Suprapubic skin (tissue), 4 donors: ENCODE measurements at regions not wholly inside any gene's neighbourhood (a gene's known extent, or its start where the extent isn't known, plus 50 kb on each side); places are given as distances from the start of the nearest gene placed in this dataset.

Source experiments
- DNase-seq, 2 donors: peaks; one replicate each; pipeline ENCODE4 v3.0.0-alpha.2; 2019; ENCODE audit warnings: low spot score in 2 of 2
- H3K27ac ChIP-seq: fragments of 200-600 bp; sonication (generic); one replicate; pipeline ENCODE4 v1.5.1; 2019
- H3K27me3 ChIP-seq: fragments of 200-600 bp; sonication (generic); one replicate; pipeline ENCODE4 v1.5.1; 2019
- H3K36me3 ChIP-seq: fragments of 200-600 bp; sonication (generic); one replicate; pipeline ENCODE4 v1.5.1; 2019
- H3K4me1 ChIP-seq: fragments of 200-600 bp; sonication (generic); one replicate; pipeline ENCODE4 v1.5.1; 2019
- H3K4me3 ChIP-seq: fragments of 200-600 bp; sonication (generic); one replicate; pipeline ENCODE4 v1.5.1; 2019; ENCODE audit warnings: mild to moderate bottlenecking
- H3K9me3 ChIP-seq: fragments of 200-600 bp; sonication (generic); one replicate; pipeline ENCODE4 v1.5.1; 2019
- CTCF ChIP-seq, 2 donors: fragments of 200-600 bp in 1 of 2; fragments of 450-650 bp in 1 of 2; sonication (generic) in 1 of 2; IDR thresholded peaks; one replicate each; pipeline ENCODE4 v1.5.1; 2016 to 2019; ENCODE audit warnings: antibody characterized with exemption in 2 of 2, mild to moderate bottlenecking in 1 of 2, moderate library complexity in 1 of 2
- EP300 ChIP-seq: sonication (generic); formaldehyde crosslinking; IDR thresholded peaks from one replicate; pipeline ENCODE4 v1.6.1; 2017; ENCODE audit warnings: antibody characterized with exemption
- POLR2A ChIP-seq, 2 donors: fragments of 450-650 bp; IDR thresholded peaks; one replicate each; pipeline ENCODE4 v1.6.1; 2017; ENCODE audit warnings: antibody characterized with exemption in 2 of 2, mild to moderate bottlenecking in 2 of 2, moderate library complexity in 2 of 2
- POLR2AphosphoS5 ChIP-seq, 3 donors: sonication (generic); formaldehyde crosslinking; IDR thresholded peaks; one replicate each; pipeline ENCODE4 v1.6.1; 2017; ENCODE audit warnings: antibody characterized with exemption in 3 of 3
- WGBS: methylation state at CpG from one replicate; pipeline ENCODE4 v1.1.5; 2018; 5-methylcytosine and 5-hydroxymethylcytosine counted together

- no peaks in the 10 kb centered on the region for H3K36me3 ChIP-seq
- H3K27me3 ChIP-seq: peaks cover 2% of the 10 kb centered on the region
- no peak for DNase-seq
- 74% methylated on average over 8 of the region's 8 CpGs for WGBS
- no peak overlapping the region for H3K4me3 ChIP-seq
- TF ChIP-seq EP300 (no peak), POLR2A (IDR thresholded peaks at IDR 0.05) (no peak), CTCF (IDR thresholded peaks at IDR 0.05) (no peak), POLR2AphosphoS5 (IDR thresholded peaks at IDR 0.05) (no peak)
- no peaks in the 10 kb centered on the region for H3K4me1 ChIP-seq
- no peak overlapping the region for H3K27ac ChIP-seq
- H3K9me3 ChIP-seq: no peaks in the 10 kb centered on the region
Observed at GRCh38 chr5:167688341-167689130, 602.9 kb upstream of the WWC1 start.

- no peak overlapping the region for H3K4me3 ChIP-seq
- H3K27ac ChIP-seq: no peak overlapping the region
- WGBS: 83% methylated on average over 5 of the region's 5 CpGs
- no peak for DNase-seq
- no peaks in the 10 kb centered on the region for H3K4me1 ChIP-seq
- peaks cover 2% of the 10 kb centered on the region for H3K27me3 ChIP-seq
- H3K36me3 ChIP-seq: no peaks in the 10 kb centered on the region
- H3K9me3 ChIP-seq: no peaks in the 10 kb centered on the region
- TF ChIP-seq CTCF (IDR thresholded peaks at IDR 0.05) (no peak), EP300 (no peak), POLR2A (IDR thresholded peaks at IDR 0.05) (no peak), POLR2AphosphoS5 (IDR thresholded peaks at IDR 0.05) (no peak)
Observed at GRCh38 chr5:167694325-167695147, 596.9 kb upstream of the WWC1 start.

- no peak for DNase-seq
- Histone ChIP-seq H3K4me3 (no peak overlapping the region), H3K4me1 (no peaks in the 10 kb centered on the region), H3K36me3 (no peaks in the 10 kb centered on the region), H3K27ac (no peak overlapping the region), H3K9me3 (no peaks in the 10 kb centered on the region), H3K27me3 (peaks cover 2% of the 10 kb centered on the region)
- TF ChIP-seq EP300: no peak
- no peak for TF ChIP-seq POLR2A (IDR thresholded peaks at IDR 0.05)
- no peak for TF ChIP-seq POLR2AphosphoS5 (IDR thresholded peaks at IDR 0.05)
- no peak for TF ChIP-seq CTCF (IDR thresholded peaks at IDR 0.05)
- 81% methylated on average over 10 of the region's 10 CpGs for WGBS
Observed at GRCh38 chr5:167696558-167697314, 594.7 kb upstream of the WWC1 start.

- no peaks in the 10 kb centered on the region for H3K36me3 ChIP-seq
- H3K27ac ChIP-seq: no peak overlapping the region
- TF ChIP-seq EP300: no peak
- TF ChIP-seq POLR2A (IDR thresholded peaks at IDR 0.05): no peak
- no peak for TF ChIP-seq CTCF (IDR thresholded peaks at IDR 0.05)
- no peak for TF ChIP-seq POLR2AphosphoS5 (IDR thresholded peaks at IDR 0.05)
- WGBS: 7% methylated on average over 1 of the region's 1 CpG
- no peak overlapping the region for H3K4me3 ChIP-seq
- no peaks in the 10 kb centered on the region for H3K4me1 ChIP-seq
- no peaks in the 10 kb centered on the region for H3K9me3 ChIP-seq
- DNase-seq: no peak
- H3K27me3 ChIP-seq: no peaks in the 10 kb centered on the region
Observed at GRCh38 chr5:167699432-167699831, 592.0 kb upstream of the WWC1 start.

GRCh38 chr5:167701051-167701450 is 590.4 kb upstream of the WWC1 start:
- WGBS: 88% methylated on average over 1 of the region's 1 CpG
- H3K27ac ChIP-seq: no peak overlapping the region

More at GRCh38 chr5:167701051-167701450, 590.4 kb upstream of the WWC1 start:
- DNase-seq: no peak
- H3K4me1 ChIP-seq: no peaks in the 10 kb centered on the region
- H3K36me3 ChIP-seq: no peaks in the 10 kb centered on the region
- no peaks in the 10 kb centered on the region for H3K27me3 ChIP-seq
- no peak for TF ChIP-seq POLR2A (IDR thresholded peaks at IDR 0.05)
- no peak for TF ChIP-seq CTCF (IDR thresholded peaks at IDR 0.05)
- TF ChIP-seq POLR2AphosphoS5 (IDR thresholded peaks at IDR 0.05): no peak
- no peak for TF ChIP-seq EP300
- no peaks in the 10 kb centered on the region for H3K9me3 ChIP-seq
- H3K4me3 ChIP-seq: no peak overlapping the region
